DND-41 (cell line): ENCODE measurements at regions not wholly inside any gene's neighbourhood (a gene's known extent, or its start where the extent isn't known, plus 50 kb on each side); places are given as distances from the start of the nearest gene placed in this dataset.

ENCODE experiments used
- ATAC-seq: fragments of 200-7000 bp; cut with Tn5 transposase; 3 replicates; pipeline ENCODE4 v1.9.1; 2021; ENCODE audit warnings: low read depth; ENCODE audit not compliant: insufficient read depth
- DNase-seq: peaks from one replicate; pipeline ENCODE4 v3.0.0-alpha.2; 2020
- H2AFZ ChIP-seq: 2 replicates; pipeline ENCODE4 v1.6.0; 2012; ENCODE audit warnings: low read depth, low read length
- H3K27ac ChIP-seq: 2 replicates; pipeline ENCODE4 v1.5.1; 2012; ENCODE audit warnings: low read length, inconsistent platforms
- H3K27me3 ChIP-seq: fragments of 200-600 bp; sonication (generic); 2 replicates; pipeline ENCODE4 v1.6.0; 2012; ENCODE audit warnings: low read length, mild to moderate bottlenecking, inconsistent platforms; ENCODE audit not compliant: insufficient read depth, poor library complexity
- H3K36me3 ChIP-seq: 2 replicates; pipeline ENCODE4 v1.5.1; 2012; ENCODE audit warnings: low read length, inconsistent platforms; ENCODE audit not compliant: insufficient read depth
- H3K4me1 ChIP-seq: 2 replicates; pipeline ENCODE4 v1.5.1; 2012; ENCODE audit warnings: mild to moderate bottlenecking, low read length; ENCODE audit not compliant: insufficient read depth
- H3K4me2 ChIP-seq: 2 replicates; pipeline ENCODE4 v1.6.0; 2012; ENCODE audit warnings: mild to moderate bottlenecking, moderate library complexity, low read length, inconsistent platforms; ENCODE audit not compliant: insufficient read depth
- H3K4me3 ChIP-seq, 2 experiments: fragments of 200-600 bp in 1 of 2; shearing (Covaris generic) in 1 of 2; 2 replicates each; pipeline ENCODE4 v1.5.1; 2012 to 2016; ENCODE audit warnings: inconsistent platforms in 2 of 2, low read length in 2 of 2, mild to moderate bottlenecking in 2 of 2, low read depth in 1 of 2, moderate library complexity in 1 of 2
- H3K79me2 ChIP-seq: 2 replicates; pipeline ENCODE4 v1.6.0; 2012; ENCODE audit warnings: low read length, inconsistent platforms; ENCODE audit not compliant: insufficient read depth
- H3K9ac ChIP-seq: 2 replicates; pipeline ENCODE4 v1.6.0; 2012; ENCODE audit warnings: low read depth, mild to moderate bottlenecking, inconsistent platforms, low read length, moderate library complexity
- H3K9me3 ChIP-seq: 2 replicates; pipeline ENCODE4 v1.5.1; 2012; ENCODE audit warnings: low read length, moderate library complexity, mild to moderate bottlenecking, inconsistent platforms; ENCODE audit not compliant: insufficient read depth, severe bottlenecking
- H4K20me1 ChIP-seq: 2 replicates; pipeline ENCODE4 v1.6.0; 2012; ENCODE audit warnings: low read length; ENCODE audit not compliant: insufficient read depth
- EZH2 ChIP-seq: IDR thresholded peaks from 3 replicates; pipeline ENCODE4 v1.6.1; 2012; ENCODE audit warnings: borderline replicate concordance, low read depth, mild to moderate bottlenecking, moderate library complexity, low read length, inconsistent platforms; ENCODE audit not compliant: severe bottlenecking
- TF ChIP-seq, protein P1 (sequence below): IDR thresholded peaks from 2 replicates; pipeline ENCODE4 v1.5.1; 2012; ENCODE audit warnings: borderline replicate concordance, low read length, moderate library complexity, mild to moderate bottlenecking; ENCODE audit not compliant: poor library complexity, severe bottlenecking; ENCODE audit errors: extremely low read depth

DNA sequence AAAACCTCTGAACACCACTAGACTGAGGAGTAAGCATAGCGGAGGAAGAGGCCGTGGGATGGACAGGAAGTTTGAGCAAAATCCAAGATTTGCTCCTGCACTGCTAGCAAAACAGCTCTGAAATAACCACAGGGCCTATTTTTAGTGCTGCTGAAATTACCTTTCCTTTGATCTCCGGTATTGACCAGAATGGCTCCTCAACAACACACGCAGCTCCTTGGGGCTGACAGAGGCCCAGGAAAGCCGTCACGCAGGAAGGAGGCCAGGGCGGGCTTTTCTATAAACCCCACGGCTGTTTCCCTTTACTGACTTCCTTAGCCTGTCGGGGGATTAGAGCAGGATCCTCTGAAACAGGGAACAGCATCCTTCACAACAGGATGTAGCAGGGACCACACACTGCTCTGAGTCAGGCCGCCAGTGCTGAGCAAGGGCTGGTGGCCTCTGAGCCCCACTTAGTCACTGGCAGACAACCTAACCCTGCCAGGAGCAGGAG, 80.8 kb upstream of the LCLAT1 start:
- Histone ChIP-seq H3K4me3 (no peak overlapping the region), H3K27ac (no peak overlapping the region), H3K4me1 (no peaks in the 10 kb centered on the region), H3K9me3 (no peaks in the 10 kb centered on the region), H4K20me1 (no peaks in the 10 kb centered on the region), H3K36me3 (no peaks in the 10 kb centered on the region), H3K79me2 (no peaks in the 10 kb centered on the region), H3K9ac (no peak overlapping the region), H2AFZ (no peak overlapping the region), H3K27me3 (no peaks in the 10 kb centered on the region), H3K4me2 (no peak overlapping the region)
- no peak for TF ChIP-seq EZH2
- TF ChIP-seq, protein P1, sequence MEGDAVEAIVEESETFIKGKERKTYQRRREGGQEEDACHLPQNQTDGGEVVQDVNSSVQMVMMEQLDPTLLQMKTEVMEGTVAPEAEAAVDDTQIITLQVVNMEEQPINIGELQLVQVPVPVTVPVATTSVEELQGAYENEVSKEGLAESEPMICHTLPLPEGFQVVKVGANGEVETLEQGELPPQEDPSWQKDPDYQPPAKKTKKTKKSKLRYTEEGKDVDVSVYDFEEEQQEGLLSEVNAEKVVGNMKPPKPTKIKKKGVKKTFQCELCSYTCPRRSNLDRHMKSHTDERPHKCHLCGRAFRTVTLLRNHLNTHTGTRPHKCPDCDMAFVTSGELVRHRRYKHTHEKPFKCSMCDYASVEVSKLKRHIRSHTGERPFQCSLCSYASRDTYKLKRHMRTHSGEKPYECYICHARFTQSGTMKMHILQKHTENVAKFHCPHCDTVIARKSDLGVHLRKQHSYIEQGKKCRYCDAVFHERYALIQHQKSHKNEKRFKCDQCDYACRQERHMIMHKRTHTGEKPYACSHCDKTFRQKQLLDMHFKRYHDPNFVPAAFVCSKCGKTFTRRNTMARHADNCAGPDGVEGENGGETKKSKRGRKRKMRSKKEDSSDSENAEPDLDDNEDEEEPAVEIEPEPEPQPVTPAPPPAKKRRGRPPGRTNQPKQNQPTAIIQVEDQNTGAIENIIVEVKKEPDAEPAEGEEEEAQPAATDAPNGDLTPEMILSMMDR: no peak
- DNase-seq: peak; percentile 9
- ATAC-seq: 0 out of 3 replicates have a peak, but pooled peaks have one; percentile 31

DNA sequence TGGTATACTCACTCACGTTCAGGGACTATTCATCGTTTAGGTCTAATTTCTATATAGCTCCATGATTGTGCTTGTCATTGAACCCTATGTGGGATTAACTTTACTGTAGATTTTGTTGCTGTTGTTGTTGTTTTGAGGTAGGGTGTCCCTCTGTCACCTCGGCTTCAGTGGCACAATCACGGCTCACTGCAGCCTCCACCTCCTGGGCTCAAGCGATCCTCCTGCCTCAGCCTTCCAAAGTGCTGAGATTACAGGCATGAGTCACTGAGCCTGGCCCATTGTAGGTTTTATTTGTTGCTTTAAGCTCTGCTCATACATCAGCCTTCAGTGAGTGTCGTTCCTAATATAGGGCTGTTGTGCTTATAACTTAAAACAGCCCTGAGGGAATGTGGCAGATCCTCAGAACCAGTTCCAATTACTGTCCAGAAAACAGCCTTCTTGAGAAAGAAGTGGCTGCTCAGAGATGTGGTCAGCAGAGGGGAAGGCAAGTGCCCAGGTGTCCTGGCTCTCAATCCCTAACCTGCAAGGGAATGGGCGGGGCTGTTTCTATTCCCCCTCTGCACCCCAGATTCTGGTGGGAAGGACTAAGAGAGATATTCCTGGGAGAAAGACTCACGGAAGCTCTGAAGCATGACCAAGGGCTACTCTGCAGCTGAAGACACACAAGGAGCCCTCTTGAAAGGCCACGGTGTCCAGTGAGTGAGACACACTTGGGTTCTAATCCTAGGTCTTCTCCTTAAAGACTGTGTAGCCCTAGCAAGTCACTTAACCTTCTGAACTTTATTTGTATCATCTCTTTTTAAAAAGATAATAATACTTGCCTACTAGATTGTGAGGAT, 79.6 kb upstream of the LCLAT1 start:
- Histone ChIP-seq H3K79me2 (no peaks in the 10 kb centered on the region), H3K9me3 (no peaks in the 10 kb centered on the region), H3K27me3 (no peaks in the 10 kb centered on the region), H3K27ac (no peak overlapping the region), H3K9ac (no peak overlapping the region), H3K4me2 (no peak overlapping the region), H2AFZ (no peak overlapping the region), H4K20me1 (no peaks in the 10 kb centered on the region), H3K36me3 (no peaks in the 10 kb centered on the region), H3K4me1 (no peaks in the 10 kb centered on the region), H3K4me3 (no peak overlapping the region)
- ATAC-seq (no peak), DNase-seq (no peak)
- no peak for TF ChIP-seq EZH2

DNA sequence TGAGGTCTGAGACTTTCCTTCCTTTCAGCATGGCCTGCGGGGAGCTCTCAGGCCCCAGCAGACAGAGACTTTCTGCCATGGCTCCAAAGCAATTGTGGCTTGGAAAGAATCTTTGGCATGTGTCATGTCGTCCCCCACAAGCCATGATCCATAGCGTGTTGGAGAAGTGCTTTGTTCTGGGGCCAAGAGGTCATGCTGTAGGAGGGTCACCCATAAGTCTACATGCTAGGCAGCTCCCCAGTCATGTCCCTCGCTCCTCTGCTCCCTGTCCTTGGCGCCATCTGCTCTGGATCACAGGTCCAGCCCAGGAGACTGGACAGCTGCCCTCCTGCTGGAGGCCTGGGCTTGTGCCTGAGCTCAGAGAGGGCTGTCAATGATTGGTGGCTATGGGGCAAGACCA, 78.8 kb upstream of the LCLAT1 start:
- H3K36me3 ChIP-seq: no peaks in the 10 kb centered on the region
- H3K4me1 ChIP-seq: no peaks in the 10 kb centered on the region
- H3K27me3 ChIP-seq: no peaks in the 10 kb centered on the region
- DNase-seq (no peak), ATAC-seq (no peak)
- no peak overlapping the region for H3K4me3 ChIP-seq
- no peak overlapping the region for H2AFZ ChIP-seq
- no peaks in the 10 kb centered on the region for H3K79me2 ChIP-seq
- H3K4me2 ChIP-seq: no peak overlapping the region
- H4K20me1 ChIP-seq: no peaks in the 10 kb centered on the region
- no peak overlapping the region for H3K27ac ChIP-seq
- TF ChIP-seq, protein P1: no peak
- TF ChIP-seq EZH2: no peak
- H3K9me3 ChIP-seq: no peaks in the 10 kb centered on the region
- H3K9ac ChIP-seq: no peak overlapping the region

DNA sequence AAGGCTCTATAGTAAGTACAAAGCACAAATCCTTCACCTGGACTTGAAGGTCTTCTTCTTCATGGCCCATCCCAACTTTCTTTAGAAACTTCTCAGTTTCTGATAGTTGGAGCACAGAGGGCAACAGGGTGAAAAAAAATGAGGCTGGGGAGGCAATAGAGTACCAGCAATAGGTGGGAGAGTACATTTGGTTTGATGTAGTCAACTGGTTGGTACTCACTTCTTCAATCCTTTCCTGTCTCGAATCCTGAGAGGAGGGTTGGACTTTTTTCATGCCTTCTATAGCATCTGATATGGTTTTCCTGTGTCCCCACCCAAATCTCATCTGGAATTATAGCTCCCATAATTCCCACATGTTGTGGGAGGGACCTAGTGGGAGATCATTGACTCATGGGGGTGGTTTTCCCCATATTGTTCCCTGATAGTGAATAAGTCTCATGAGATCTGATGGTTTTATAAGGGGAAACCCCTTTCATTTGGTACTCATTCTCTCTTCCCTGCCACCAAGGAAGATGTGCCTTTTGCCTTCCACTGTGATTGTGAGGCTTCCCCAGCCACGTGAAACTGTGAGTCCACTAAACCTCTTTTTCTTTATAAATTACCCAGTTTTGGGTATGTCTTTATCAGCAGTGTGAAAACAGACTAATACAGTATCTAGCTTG, 75.9 kb upstream of the LCLAT1 start:
- H3K4me2 ChIP-seq: no peak overlapping the region
- no peak overlapping the region for H2AFZ ChIP-seq
- H4K20me1 ChIP-seq: no peaks in the 10 kb centered on the region
- DNase-seq: no peak
- no peaks in the 10 kb centered on the region for H3K27me3 ChIP-seq
- no peak overlapping the region for H3K4me3 ChIP-seq
- H3K4me1 ChIP-seq: no peaks in the 10 kb centered on the region
- no peaks in the 10 kb centered on the region for H3K9me3 ChIP-seq
- H3K9ac ChIP-seq: no peak overlapping the region
- no peaks in the 10 kb centered on the region for H3K79me2 ChIP-seq
- H3K36me3 ChIP-seq: no peaks in the 10 kb centered on the region
- H3K27ac ChIP-seq: no peak overlapping the region
- ATAC-seq: no peak
- TF ChIP-seq, protein P1: no peak
- no peak for TF ChIP-seq EZH2
